ENCODE measurements at regions not wholly inside any gene's neighbourhood (a gene's known extent, or its start where the extent isn't known, plus 50 kb on each side); places are given as distances from the start of the nearest gene placed in this dataset.

DNA sequence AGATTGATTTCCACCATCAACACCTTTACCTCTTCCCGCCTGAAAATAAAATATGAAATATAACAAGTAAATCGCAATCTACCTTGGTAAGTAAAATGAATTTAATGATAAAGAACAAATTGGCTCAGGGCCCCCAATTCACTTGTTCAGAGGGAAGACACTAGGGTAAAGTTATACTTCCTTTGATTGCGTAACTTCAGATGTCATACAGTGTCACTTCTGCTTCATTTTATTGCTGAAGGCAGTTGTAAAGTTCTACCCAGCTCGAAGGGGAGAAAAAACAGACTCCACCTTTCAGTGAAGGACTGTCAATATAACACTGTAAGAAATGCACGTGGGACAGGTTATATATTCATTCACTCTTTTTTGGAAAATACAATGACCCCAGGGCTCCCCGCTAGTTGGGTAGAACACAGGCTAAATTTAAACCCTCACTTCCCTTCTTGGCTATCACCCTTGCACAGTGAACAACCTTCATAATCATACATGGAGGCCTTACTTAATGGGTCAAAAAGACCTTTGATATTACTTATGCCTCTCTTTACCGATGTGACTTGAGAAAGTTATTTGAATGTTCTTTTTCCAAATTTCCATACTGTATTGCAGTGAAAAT lies 848.8 kb downstream of the MAT2B start:
- no peaks in the 10 kb centered on the region for H3K9me3 ChIP-seq
- H3K27me3 ChIP-seq, result no peaks in the 10 kb centered on the region
- WGBS, 2 donors (ENCODE audit: low coverage in 1 of 2), result 43 to 62% methylated on average over 7 of the region's 7 CpGs
- TF ChIP-seq POLR2A (IDR thresholded peaks at IDR 0.05) (no peak), POLR2AphosphoS5 (IDR thresholded peaks at IDR 0.05) (no peak), EP300 (IDR thresholded peaks at IDR 0.05; ENCODE audit: low read depth) (no peak)
- TF ChIP-seq, protein P1, sequence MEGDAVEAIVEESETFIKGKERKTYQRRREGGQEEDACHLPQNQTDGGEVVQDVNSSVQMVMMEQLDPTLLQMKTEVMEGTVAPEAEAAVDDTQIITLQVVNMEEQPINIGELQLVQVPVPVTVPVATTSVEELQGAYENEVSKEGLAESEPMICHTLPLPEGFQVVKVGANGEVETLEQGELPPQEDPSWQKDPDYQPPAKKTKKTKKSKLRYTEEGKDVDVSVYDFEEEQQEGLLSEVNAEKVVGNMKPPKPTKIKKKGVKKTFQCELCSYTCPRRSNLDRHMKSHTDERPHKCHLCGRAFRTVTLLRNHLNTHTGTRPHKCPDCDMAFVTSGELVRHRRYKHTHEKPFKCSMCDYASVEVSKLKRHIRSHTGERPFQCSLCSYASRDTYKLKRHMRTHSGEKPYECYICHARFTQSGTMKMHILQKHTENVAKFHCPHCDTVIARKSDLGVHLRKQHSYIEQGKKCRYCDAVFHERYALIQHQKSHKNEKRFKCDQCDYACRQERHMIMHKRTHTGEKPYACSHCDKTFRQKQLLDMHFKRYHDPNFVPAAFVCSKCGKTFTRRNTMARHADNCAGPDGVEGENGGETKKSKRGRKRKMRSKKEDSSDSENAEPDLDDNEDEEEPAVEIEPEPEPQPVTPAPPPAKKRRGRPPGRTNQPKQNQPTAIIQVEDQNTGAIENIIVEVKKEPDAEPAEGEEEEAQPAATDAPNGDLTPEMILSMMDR (IDR thresholded peaks at IDR 0.05), result no peak
- DNase-seq, result no peak
- intact Hi-C loops (cut with DNase I; ENCODE audit: low total_unique reads), result no loop called here
- no peak overlapping the region for H3K27ac ChIP-seq
- H3K4me1 ChIP-seq, result peaks cover 0 to 6% (median 1%) of the 10 kb centered on the region in 4 donors
- no peak overlapping the region for H3K4me3 ChIP-seq
- H3K36me3 ChIP-seq, result no peaks in the 10 kb centered on the region
- in situ Hi-C loops (cut with MboI; ENCODE audit: low pct_ligation_motif_present in 1 of 4, low pct_unique_long_range_greater_than_20kb in 1 of 4, low sequenced_read_pairs in 3 of 4), result no loop called here

GRCh38 chr5:164355267-164355830 lies 849.9 kb downstream of the MAT2B start:
- 67 to 96% methylated on average over 3 of the region's 3 CpGs for WGBS, 2 donors (ENCODE audit: low coverage in 1 of 2)
- no peak for DNase-seq
- peaks cover 0 to 6% (median 1%) of the 10 kb centered on the region in 4 donors for H3K4me1 ChIP-seq
- in situ Hi-C loops (cut with MboI; ENCODE audit: low pct_ligation_motif_present in 1 of 4, low pct_unique_long_range_greater_than_20kb in 1 of 4, low sequenced_read_pairs in 3 of 4), result no loop called here
- no peaks in the 10 kb centered on the region for H3K36me3 ChIP-seq
- intact Hi-C loops (cut with DNase I; ENCODE audit: low total_unique reads), result no loop called here
- TF ChIP-seq, protein P1 (IDR thresholded peaks at IDR 0.05), result no peak
- TF ChIP-seq POLR2A (IDR thresholded peaks at IDR 0.05), result no peak
- no peak for TF ChIP-seq EP300 (IDR thresholded peaks at IDR 0.05; ENCODE audit: low read depth)
- no peak for TF ChIP-seq POLR2AphosphoS5 (IDR thresholded peaks at IDR 0.05)
- H3K9me3 ChIP-seq, result no peaks in the 10 kb centered on the region
- H3K27ac ChIP-seq, result no peak overlapping the region
- no peak overlapping the region for H3K4me3 ChIP-seq
- no peaks in the 10 kb centered on the region for H3K27me3 ChIP-seq

- in situ Hi-C loops (cut with MboI; ENCODE audit: low pct_ligation_motif_present in 1 of 4, low pct_unique_long_range_greater_than_20kb in 1 of 4, low sequenced_read_pairs in 3 of 4), result no loop called here
- Histone ChIP-seq H3K4me1 (peaks cover 0 to 6% (median 1%) of the 10 kb centered on the region in 4 donors), H3K27me3 (no peaks in the 10 kb centered on the region), H3K4me3 (no peak overlapping the region), H3K9me3 (no peaks in the 10 kb centered on the region), H3K27ac (no peak overlapping the region), H3K36me3 (no peaks in the 10 kb centered on the region)
- intact Hi-C loops (cut with DNase I; ENCODE audit: low total_unique reads), result no loop called here
- WGBS, 2 donors (ENCODE audit: low coverage in 1 of 2), result 82 to 88% methylated on average over 4 of the region's 4 CpGs
- no peak for TF ChIP-seq POLR2AphosphoS5 (IDR thresholded peaks at IDR 0.05)
- TF ChIP-seq, protein P1 (IDR thresholded peaks at IDR 0.05), result no peak
- no peak for TF ChIP-seq POLR2A (IDR thresholded peaks at IDR 0.05)
- no peak for TF ChIP-seq EP300 (IDR thresholded peaks at IDR 0.05; ENCODE audit: low read depth)
- DNase-seq, result no peak
These were observed 851.4 kb downstream of the MAT2B start for GRCh38 chr5:164356790-164357189.

DNA sequence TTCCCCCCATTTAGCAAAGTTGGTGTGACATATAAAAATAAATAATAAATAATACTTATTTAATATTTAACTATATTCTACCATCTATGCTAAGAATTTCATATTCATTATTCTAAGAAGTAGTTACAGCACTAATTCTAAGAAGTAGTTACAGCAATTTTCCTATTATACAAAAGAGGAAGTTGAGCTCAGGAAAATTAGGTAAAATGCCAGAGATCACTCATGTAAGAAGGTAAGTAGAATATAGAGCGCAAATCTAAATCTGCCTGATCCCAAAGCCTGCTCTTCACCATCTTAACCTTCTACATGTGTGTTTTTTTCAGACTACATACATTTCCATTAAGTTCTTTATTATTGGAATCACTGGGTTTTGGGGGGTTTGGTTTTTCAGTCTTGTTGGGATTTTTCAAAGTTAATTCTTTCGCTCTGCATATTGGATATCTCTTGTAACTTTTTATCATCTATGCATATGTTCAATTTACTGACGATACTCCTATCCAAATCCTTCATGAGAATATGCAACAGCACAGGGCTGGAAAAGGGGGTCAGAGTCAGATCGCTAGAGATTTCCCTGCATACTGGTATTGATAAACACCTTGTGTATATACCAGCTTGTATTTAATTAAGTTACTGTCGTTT lies 852.1 kb downstream of the MAT2B start:
- Histone ChIP-seq H3K27me3 (no peaks in the 10 kb centered on the region), H3K4me1 (peaks cover 0 to 6% (median 1%) of the 10 kb centered on the region in 4 donors), H3K27ac (no peak overlapping the region), H3K9me3 (no peaks in the 10 kb centered on the region), H3K4me3 (no peak overlapping the region), H3K36me3 (no peaks in the 10 kb centered on the region)
- intact Hi-C loops (cut with DNase I; ENCODE audit: low total_unique reads), result no loop called here
- in situ Hi-C loops (cut with MboI; ENCODE audit: low pct_ligation_motif_present in 1 of 4, low pct_unique_long_range_greater_than_20kb in 1 of 4, low sequenced_read_pairs in 3 of 4), result no loop called here
- DNase-seq, result no peak
- 80 to 81% methylated on average over 3 to 5 of the region's 5 CpGs for WGBS, 2 donors (ENCODE audit: low coverage in 1 of 2)
- TF ChIP-seq EP300 (IDR thresholded peaks at IDR 0.05; ENCODE audit: low read depth) (no peak), POLR2AphosphoS5 (IDR thresholded peaks at IDR 0.05) (no peak)
- TF ChIP-seq, protein P1 (IDR thresholded peaks at IDR 0.05), result no peak

All from transverse colon (tissue), 4 donors.